D721Med (cell line): ENCODE measurements at regions not wholly inside any gene's neighbourhood (a gene's known extent, or its start where the extent isn't known, plus 50 kb on each side); places are given as distances from the start of the nearest gene placed in this dataset.

ENCODE experiments used
- DNase-seq: peaks from one replicate; pipeline ENCODE4 v3.0.0; 2011; ENCODE audit warnings: low spot score; ENCODE audit not compliant: insufficient read length
- FAIRE-seq: peaks from 2 replicates; lab custom pipeline; 2011; peaks lifted over from hg19 to GRCh38; lab: Jason Lieb, UNC
- CTCF ChIP-seq: IDR thresholded peaks from 2 replicates; pipeline ENCODE4 v1.5.1; 2012; ENCODE audit warnings: mild to moderate bottlenecking, control low read depth; ENCODE audit not compliant: insufficient read depth; ENCODE audit errors: missing control alignments

GRCh38 chr6:141107591-141108160 lies 1025.0 kb upstream of the GJE1 start:
- TF ChIP-seq CTCF, result no peak
- DNase-seq, result no peak
- no peak for FAIRE-seq

GRCh38 chr6:141105481-141105880 lies 1027.2 kb upstream of the GJE1 start:
- FAIRE-seq, result no peak

GRCh38 chr6:141103246-141103645 lies 1029.5 kb upstream of the GJE1 start:
- DNase-seq (no peak), FAIRE-seq (no peak)
- no peak for TF ChIP-seq CTCF

More at GRCh38 chr6:141105481-141105880, 1027.2 kb upstream of the GJE1 start:
- no peak for TF ChIP-seq CTCF
- DNase-seq, result no peak

GRCh38 chr6:141097471-141097870 lies 1035.3 kb upstream of the GJE1 start:
- no peak for FAIRE-seq
- DNase-seq, result no peak
- TF ChIP-seq CTCF, result no peak

GRCh38 chr6:141095308-141095707 lies 1037.4 kb upstream of the GJE1 start:
- FAIRE-seq (peak; percentile 16), DNase-seq (no peak)
- no peak for TF ChIP-seq CTCF

GRCh38 chr6:141088171-141088570 lies 1044.6 kb upstream of the GJE1 start:
- DNase-seq, result no peak
- no peak for FAIRE-seq
- no peak for TF ChIP-seq CTCF
